GM23338 (cell line): ENCODE measurements at regions not wholly inside any gene's neighbourhood (a gene's known extent, or its start where the extent isn't known, plus 50 kb on each side); places are given as distances from the start of the nearest gene placed in this dataset.
"Not testable (repeated sequence)": the region's sequence is repeated elsewhere in the genome, so short reads cannot be mapped to it uniquely, and the experiment has no call there.

Source experiments
- ATAC-seq: fragments of 200-7000 bp; cut with Tn5 transposase; 3 replicates; pipeline ENCODE4 v1.9.1; 2020
- DNase-seq: peaks from one replicate; pipeline ENCODE4 v3.0.0-alpha.2; 2015; ENCODE audit warnings: low spot score
- H2AFZ ChIP-seq: fragments of 200-600 bp; sonication (generic); 2 replicates; pipeline ENCODE4 v1.8.0; 2016; ENCODE audit warnings: antibody characterized with exemption, mild to moderate bottlenecking, moderate library complexity
- H3F3A ChIP-seq: fragments of 200-600 bp; sonication (generic); replicated peaks from 2 replicates; pipeline ENCODE4 v1.8.0; 2017; ENCODE audit warnings: antibody characterized with exemption, mixed run types, low read depth
- H3K27ac ChIP-seq: fragments of 200-600 bp; sonication (generic); 2 replicates; pipeline ENCODE4 v1.6.1; 2016; ENCODE audit warnings: low read depth
- H3K27me3 ChIP-seq: fragments of 200-600 bp; sonication (generic); 2 replicates; pipeline ENCODE4 v1.8.0; 2016; ENCODE audit warnings: mild to moderate bottlenecking, mixed run types, moderate library complexity; ENCODE audit not compliant: insufficient read depth
- H3K36me3 ChIP-seq: fragments of 200-600 bp; sonication (generic); 2 replicates; pipeline ENCODE4 v1.8.0; 2016; ENCODE audit warnings: mild to moderate bottlenecking; ENCODE audit not compliant: insufficient read depth
- H3K4me1 ChIP-seq: fragments of 200-600 bp; sonication (generic); 2 replicates; pipeline ENCODE4 v1.8.0; 2016; ENCODE audit warnings: mild to moderate bottlenecking, moderate library complexity; ENCODE audit not compliant: insufficient read depth
- H3K4me2 ChIP-seq: fragments of 200-600 bp; sonication (generic); 2 replicates; pipeline ENCODE4 v1.7.1; 2017; ENCODE audit warnings: mixed run types
- H3K4me3 ChIP-seq: fragments of 200-600 bp; sonication (generic); 2 replicates; pipeline ENCODE4 v1.6.1; 2016; ENCODE audit warnings: mixed run types
- H3K79me2 ChIP-seq: fragments of 200-600 bp; sonication (generic); replicated peaks from 2 replicates; pipeline ENCODE4 v1.8.0; 2017; ENCODE audit warnings: mild to moderate bottlenecking; ENCODE audit not compliant: insufficient read depth
- H3K9me2 ChIP-seq: fragments of 200-600 bp; sonication (generic); 2 replicates; pipeline ENCODE4 v1.8.0; 2017; ENCODE audit not compliant: insufficient read depth
- H4K20me1 ChIP-seq: fragments of 200-600 bp; sonication (generic); replicated peaks from 2 replicates; pipeline ENCODE4 v1.8.0; 2017; ENCODE audit warnings: mild to moderate bottlenecking; ENCODE audit not compliant: insufficient read depth
- H3K27ac Mint-ChIP-seq: 2 replicates; pipeline ENCODE4 v1.8.0; 2020; ENCODE audit warnings: inconsistent platforms, mild to moderate bottlenecking, moderate library complexity, mixed read lengths
- H3K27me3 Mint-ChIP-seq: 3 replicates; pipeline ENCODE4 v1.8.0; 2022; ENCODE audit warnings: low read depth, mild to moderate bottlenecking, moderate library complexity, mixed read lengths, inconsistent platforms; ENCODE audit not compliant: insufficient read depth, poor library complexity
- H3K36me3 Mint-ChIP-seq: 3 replicates; pipeline ENCODE4 v1.8.0; 2021; ENCODE audit warnings: low read depth, mild to moderate bottlenecking, inconsistent platforms, moderate library complexity, mixed read lengths
- H3K4me1 Mint-ChIP-seq: 3 replicates; pipeline ENCODE4 v1.8.0; 2020; ENCODE audit warnings: mild to moderate bottlenecking, inconsistent platforms, mixed read lengths
- H3K4me3 Mint-ChIP-seq: 3 replicates; pipeline ENCODE4 v1.8.0; 2021; ENCODE audit warnings: moderate library complexity, mild to moderate bottlenecking, inconsistent platforms, mixed read lengths
- H3K9me3 Mint-ChIP-seq: 3 replicates; pipeline ENCODE4 v1.8.0; 2020; ENCODE audit warnings: moderate library complexity, mild to moderate bottlenecking, inconsistent platforms, mixed read lengths
- CTCF ChIP-seq, 2 experiments: fragments of 200-600 bp in 1 of 2; sonication (generic) in 1 of 2; conservative IDR thresholded peaks; 2 replicates each; pipeline versions ENCODE4 v1.5.1 to v1.6.1; 2016 to 2017; ENCODE audit warnings: antibody characterized with exemption in 2 of 2, low read depth in 2 of 2, mild to moderate bottlenecking in 2 of 2, moderate library complexity in 1 of 2
- ETS1 ChIP-seq: IDR thresholded peaks from 2 replicates; pipeline ENCODE4 v1.6.1; 2016; ENCODE audit warnings: antibody characterized with exemption
- EZH2phosphoT487 ChIP-seq: fragments of 200-600 bp; sonication (generic); IDR thresholded peaks from one replicate; pipeline ENCODE4 v1.8.1; 2018; ENCODE audit warnings: antibody characterized with exemption; ENCODE audit not compliant: unreplicated experiment
- JUNB ChIP-seq: IDR thresholded peaks from one replicate; pipeline ENCODE4 v1.6.1; 2016; ENCODE audit warnings: antibody characterized with exemption; ENCODE audit not compliant: unreplicated experiment
- NANOG ChIP-seq: IDR thresholded peaks from 2 replicates; pipeline ENCODE4 v1.6.1; 2016; ENCODE audit warnings: antibody characterized with exemption, borderline replicate concordance
- REST ChIP-seq: IDR thresholded peaks from one replicate; pipeline ENCODE4 v1.6.1; 2018; ENCODE audit warnings: antibody characterized with exemption; ENCODE audit not compliant: unreplicated experiment
- ZNF114 ChIP-seq: fragments of 250-450 bp; sonication (Bioruptor Pico); IDR thresholded peaks from 2 replicates; pipeline ENCODE4 v1.5.0; 2020; ENCODE audit warnings: mild to moderate bottlenecking, moderate library complexity

GRCh38 chr4:174177536-174177935, 105.9 kb downstream of the FBXO8 start:
- Mint-ChIP-seq H3K27me3 (no peaks in the 10 kb centered on the region), H3K4me3 (no peak overlapping the region), H3K4me1 (peaks cover 5% of the 10 kb centered on the region; the same call in 2 of the 3 replicates), H3K9me3 (no peaks in the 10 kb centered on the region; the same call in 2 of the 3 replicates), H3K36me3 (no peaks in the 10 kb centered on the region), H3K27ac (no peak overlapping the region)
- DNase-seq = no peak
- ATAC-seq = no peak
- TF ChIP-seq JUNB (no peak), ETS1 (no peak), CTCF (conservative IDR thresholded peaks at IDR 0.05; ENCODE audit: low read depth in 2 of 2) (no peak), ZNF114 (CRISPR knock-in tag) (no peak), NANOG (no peak), REST (no peak), EZH2phosphoT487 (no peak)
- H3K36me3 ChIP-seq = no peaks in the 10 kb centered on the region
- H3K79me2 ChIP-seq = no peaks in the 10 kb centered on the region
- H3K9me2 ChIP-seq = peaks cover 4% of the 10 kb centered on the region; the same call in 1 of the 2 replicates
- H3K27me3 ChIP-seq = no peaks in the 10 kb centered on the region
- no peak overlapping the region for H3K4me2 ChIP-seq
- H3K4me1 ChIP-seq = no peaks in the 10 kb centered on the region
- no peaks in the 10 kb centered on the region for H3F3A ChIP-seq
- H3K4me3 ChIP-seq = no peak overlapping the region
- H2AFZ ChIP-seq = no peak overlapping the region
- no peaks in the 10 kb centered on the region for H4K20me1 ChIP-seq
- H3K27ac ChIP-seq = no peak overlapping the region

- not testable (repeated sequence) for ATAC-seq, H2AFZ ChIP-seq, H4K20me1 ChIP-seq, H3K4me2 ChIP-seq, H3K36me3 Mint-ChIP-seq, H3K4me3 ChIP-seq, DNase-seq, H3K27ac ChIP-seq, H3K9me3 Mint-ChIP-seq, H3K27ac Mint-ChIP-seq, H3K4me1 Mint-ChIP-seq, H3K4me1 ChIP-seq, H3K4me3 Mint-ChIP-seq, H3F3A ChIP-seq, H3K36me3 ChIP-seq, H3K79me2 ChIP-seq, H3K27me3 Mint-ChIP-seq, H3K27me3 ChIP-seq, H3K9me2 ChIP-seq
Observed at GRCh38 chr4:174175836-174176235, 107.6 kb downstream of the FBXO8 start.
